ENCODE measurements at regions not wholly inside any gene's neighbourhood (a gene's known extent, or its start where the extent isn't known, plus 50 kb on each side); places are given as distances from the start of the nearest gene placed in this dataset.

- in situ Hi-C loops (cut with HindIII; ENCODE audit: extremely low pct_ligation_motif_present, low pct_unique_long_range_greater_than_20kb) (no loop called here), intact Hi-C loops (cut with micrococcal nuclease; ENCODE audit: unreplicated experiment) (no loop called here)
- 3% methylated on average over 3 of the region's 3 CpGs for WGBS (ENCODE audit: low lambda C conversion rate)
- no peak overlapping the region for H3K9ac ChIP-seq (ENCODE audit: insufficient read depth, low read depth, low read length)
- no peak overlapping the region for H3K4me2 ChIP-seq (ENCODE audit: low read depth, low read length)
- H3K27me3 ChIP-seq (ENCODE audit: control insufficient read depth in 1 of 2, insufficient read depth in 2 of 2, low read length in 2 of 2): no peaks in the 10 kb centered on the region
- no peak for FAIRE-seq
- BruUV-seq (replicated peaks): no TSS peak
- H3K36me3 ChIP-seq (replicated peaks in 1 of 2; ENCODE audit: control insufficient read depth in 1 of 2, insufficient read depth in 2 of 2, low read length in 2 of 2): no peaks in the 10 kb centered on the region
- TF ChIP-seq TEF (CRISPR knock-in tag; IDR thresholded peaks at IDR 0.05) (no peak), ELF4 (CRISPR knock-in tag; IDR thresholded peaks at IDR 0.05; ENCODE audit: borderline replicate concordance) (no peak), MIER3 (CRISPR knock-in tag; IDR thresholded peaks at IDR 0.05; ENCODE audit: borderline replicate concordance) (no peak)
- no peaks in the 10 kb centered on the region for H4K20me1 ChIP-seq (ENCODE audit: insufficient read depth, low read length)
- H3K4me3 ChIP-seq (replicated peaks in 1 of 3; ENCODE audit: insufficient read depth in 1 of 3, low read depth in 2 of 3, low read length in 3 of 3): no peak overlapping the region
- no peak overlapping the region for H3K27ac ChIP-seq (ENCODE audit: extremely low read length, insufficient read depth, low read length)
- H2AFZ ChIP-seq (ENCODE audit: low read length): no peak overlapping the region
- no peak for ATAC-seq
- no peaks in the 10 kb centered on the region for H3K4me1 ChIP-seq (ENCODE audit: insufficient read depth, low read length)
- no peaks in the 10 kb centered on the region for H3K79me2 ChIP-seq (ENCODE audit: insufficient read depth, low read length)
- POLR2A ChIA-PET: no interaction called here
- H3K9me3 ChIP-seq (ENCODE audit: low read length): peaks cover 94% of the 10 kb centered on the region
- no peak for DNase-seq (ENCODE audit: low spot score)
- CTCF ChIA-PET (ENCODE audit: low intra/inter-chr PET ratio, low total read pairs): no interaction called here
Measured at GRCh38 chr5:166088389-166089039, 2202.9 kb upstream of the WWC1 start.

GRCh38 chr5:166091931-166092330, 2199.5 kb upstream of the WWC1 start:
- intact Hi-C loops (cut with micrococcal nuclease; ENCODE audit: unreplicated experiment): no loop called here
- Histone ChIP-seq H3K36me3 (replicated peaks in 1 of 2; ENCODE audit: control insufficient read depth in 1 of 2, insufficient read depth in 2 of 2, low read length in 2 of 2) (no peaks in the 10 kb centered on the region), H3K9me3 (ENCODE audit: low read length) (peaks cover 86% of the 10 kb centered on the region), H3K4me2 (ENCODE audit: low read depth, low read length) (no peak overlapping the region), H4K20me1 (ENCODE audit: insufficient read depth, low read length) (no peaks in the 10 kb centered on the region), H3K4me1 (ENCODE audit: insufficient read depth, low read length) (no peaks in the 10 kb centered on the region), H3K79me2 (ENCODE audit: insufficient read depth, low read length) (no peaks in the 10 kb centered on the region), H3K9ac (ENCODE audit: insufficient read depth, low read depth, low read length) (no peak overlapping the region), H3K27ac (ENCODE audit: extremely low read length, insufficient read depth, low read length) (no peak overlapping the region), H3K27me3 (ENCODE audit: control insufficient read depth in 1 of 2, insufficient read depth in 2 of 2, low read length in 2 of 2) (no peaks in the 10 kb centered on the region), H3K4me3 (replicated peaks in 1 of 3; ENCODE audit: insufficient read depth in 1 of 3, low read depth in 2 of 3, low read length in 3 of 3) (no peak overlapping the region), H2AFZ (ENCODE audit: low read length) (no peak overlapping the region)
- FAIRE-seq (no peak), DNase-seq (ENCODE audit: low spot score) (no peak), ATAC-seq (no peak)
- ChIA-PET CTCF (ENCODE audit: low intra/inter-chr PET ratio, low total read pairs) (no interaction called here), POLR2A (no interaction called here)
- BruUV-seq (replicated peaks): no TSS peak
- 63% methylated on average over 1 of the region's 1 CpG for WGBS (ENCODE audit: low lambda C conversion rate)
- no peak for TF ChIP-seq ZNF136 (CRISPR knock-in tag; IDR thresholded peaks at IDR 0.05; ENCODE audit: low read depth)
- in situ Hi-C loops (cut with HindIII; ENCODE audit: extremely low pct_ligation_motif_present, low pct_unique_long_range_greater_than_20kb): no loop called here
